Erythroblast (primary cell): ENCODE measurements at regions not wholly inside any gene's neighbourhood (a gene's known extent, or its start where the extent isn't known, plus 50 kb on each side); places are given as distances from the start of the nearest gene placed in this dataset.

Source experiments
- GATA1 ChIP-seq: IDR thresholded peaks from 2 replicates; pipeline ENCODE4 v1.6.1; 2011; ENCODE audit warnings: low read depth, mild to moderate bottlenecking, control low read depth, low read length, moderate library complexity
- POLR2A ChIP-seq: IDR thresholded peaks from 2 replicates; pipeline ENCODE4 v1.6.1; 2011; ENCODE audit warnings: mild to moderate bottlenecking, low read length

GRCh38 chr18:56489893-56490292 lies 148.5 kb downstream of the TXNL1 start:
- TF ChIP-seq POLR2A (no peak), GATA1 (no peak)
